ENCODE measurements at regions not wholly inside any gene's neighbourhood (a gene's known extent, or its start where the extent isn't known, plus 50 kb on each side); places are given as distances from the start of the nearest gene placed in this dataset.

DNA sequence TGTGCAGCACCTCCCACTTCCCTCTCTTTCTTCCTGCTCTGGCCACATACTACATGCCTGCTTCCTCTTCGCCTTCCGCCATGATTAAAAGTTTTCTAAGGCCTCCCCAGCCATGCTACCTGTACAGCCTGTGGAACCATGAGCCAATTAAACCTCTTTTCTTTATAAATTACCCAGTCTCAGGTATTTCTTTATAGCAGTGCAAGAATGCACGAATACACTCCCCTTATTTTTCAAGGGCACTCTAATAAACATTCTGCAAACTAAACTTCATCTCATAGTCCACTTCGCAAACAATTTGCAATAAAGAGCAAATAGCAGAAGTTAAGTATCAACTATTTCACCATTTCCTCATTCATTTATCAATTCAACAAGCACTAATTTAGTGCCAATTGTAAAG lies 351.3 kb downstream of the PID1 start:
- TF ChIP-seq, protein P1, sequence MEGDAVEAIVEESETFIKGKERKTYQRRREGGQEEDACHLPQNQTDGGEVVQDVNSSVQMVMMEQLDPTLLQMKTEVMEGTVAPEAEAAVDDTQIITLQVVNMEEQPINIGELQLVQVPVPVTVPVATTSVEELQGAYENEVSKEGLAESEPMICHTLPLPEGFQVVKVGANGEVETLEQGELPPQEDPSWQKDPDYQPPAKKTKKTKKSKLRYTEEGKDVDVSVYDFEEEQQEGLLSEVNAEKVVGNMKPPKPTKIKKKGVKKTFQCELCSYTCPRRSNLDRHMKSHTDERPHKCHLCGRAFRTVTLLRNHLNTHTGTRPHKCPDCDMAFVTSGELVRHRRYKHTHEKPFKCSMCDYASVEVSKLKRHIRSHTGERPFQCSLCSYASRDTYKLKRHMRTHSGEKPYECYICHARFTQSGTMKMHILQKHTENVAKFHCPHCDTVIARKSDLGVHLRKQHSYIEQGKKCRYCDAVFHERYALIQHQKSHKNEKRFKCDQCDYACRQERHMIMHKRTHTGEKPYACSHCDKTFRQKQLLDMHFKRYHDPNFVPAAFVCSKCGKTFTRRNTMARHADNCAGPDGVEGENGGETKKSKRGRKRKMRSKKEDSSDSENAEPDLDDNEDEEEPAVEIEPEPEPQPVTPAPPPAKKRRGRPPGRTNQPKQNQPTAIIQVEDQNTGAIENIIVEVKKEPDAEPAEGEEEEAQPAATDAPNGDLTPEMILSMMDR (conservative IDR thresholded peaks at IDR 0.05 in 1 of 2, IDR thresholded peaks at IDR 0.05 in 1 of 2; ENCODE audit: low read depth in 1 of 2, low read length in 2 of 2): no peak
- TF ChIP-seq EZH2 (IDR thresholded peaks at IDR 0.05; ENCODE audit: low read length, missing control alignments): no peak
